AG04449 (cell line): ENCODE measurements at regions not wholly inside any gene's neighbourhood (a gene's known extent, or its start where the extent isn't known, plus 50 kb on each side); places are given as distances from the start of the nearest gene placed in this dataset.

Source experiments
- CTCF ChIA-PET: fragments of 350-600 bp; formaldehyde crosslinking; extraction: SDS; loops from one replicate; lab custom pipeline; 2021; ENCODE audit warnings: antibody characterized with exemption; lab: Yijun Ruan, JAX
- POLR2A ChIA-PET: fragments of 400-600, 350-600 bp; formaldehyde crosslinking; extraction: SDS; loops from one replicate; lab custom pipeline; 2020; ENCODE audit warnings: antibody characterized with exemption, inconsistent platforms; lab: Yijun Ruan, JAX
- DNase-seq: peaks from one replicate; pipeline ENCODE4 v3.0.0-alpha.2; 2010; ENCODE audit warnings: low read depth, low spot score
- H3K4me3 ChIP-seq: 2 replicates; pipeline ENCODE4 v1.5.1; 2011; ENCODE audit warnings: low read depth, mild to moderate bottlenecking, control low read depth, low read length
- CTCF ChIP-seq: IDR thresholded peaks from one replicate; pipeline ENCODE4 v1.5.1; 2011; ENCODE audit warnings: mild to moderate bottlenecking, moderate library complexity, low read length, control low read depth, inconsistent platforms; ENCODE audit not compliant: insufficient read depth; ENCODE audit errors: missing control alignments

- no peak for DNase-seq
- no peak for TF ChIP-seq CTCF
- POLR2A ChIA-PET = no interaction called here
- CTCF ChIA-PET = interaction anchor here (2.4 kb wide), 1 partner anchor 11 kb away, joined by 17 read pairs; no protein-coding TSS in a partner anchor
- H3K4me3 ChIP-seq = no peak overlapping the region
Measured at GRCh38 chr14:71538288-71538687, 393.9 kb upstream of the RGS6 start.

GRCh38 chr14:71538938-71539649 lies 393.1 kb upstream of the RGS6 start:
- POLR2A ChIA-PET = no interaction called here
- no peak overlapping the region for H3K4me3 ChIP-seq
- no peak for DNase-seq
- TF ChIP-seq CTCF = no peak
- CTCF ChIA-PET = interaction anchor here (0.9 to 2.4 kb wide), 4 partner anchors 11 to 217 kb away, joined by 3 to 17 read pairs (median 4); no protein-coding TSS in a partner anchor

GRCh38 chr14:71539650-71540285 lies 392.5 kb upstream of the RGS6 start:
- no peak for DNase-seq
- CTCF ChIA-PET = interaction anchor here (0.9 to 2.4 kb wide), 4 partner anchors 11 to 218 kb away, joined by 3 to 17 read pairs (median 4); no protein-coding TSS in a partner anchor
- POLR2A ChIA-PET = no interaction called here
- no peak for TF ChIP-seq CTCF
- no peak overlapping the region for H3K4me3 ChIP-seq

- no peak overlapping the region for H3K4me3 ChIP-seq
- TF ChIP-seq CTCF = no peak
- DNase-seq = no peak
- POLR2A ChIA-PET = interaction anchor here (0.5 to 1.0 kb wide), 2 partner anchors 11 to 176 kb away, joined by 3 to 4 read pairs; no protein-coding TSS in a partner anchor
- CTCF ChIA-PET = interaction anchor here (0.9 to 1.3 kb wide), 3 partner anchors 13 to 179 kb away, joined by 3 read pairs; no protein-coding TSS in a partner anchor
Measured at GRCh38 chr14:71541271-71541670, 391.0 kb upstream of the RGS6 start.

- ChIA-PET POLR2A (interaction anchor here (1.0 kb wide), 1 partner anchor 10 kb away, joined by 4 read pairs; no protein-coding TSS in a partner anchor), CTCF (interaction anchor here (0.9 to 1.3 kb wide), 2 partner anchors 13 to 16 kb away, joined by 3 read pairs; no protein-coding TSS in a partner anchor)
- H3K4me3 ChIP-seq = no peak overlapping the region
- DNase-seq = no peak
- no peak for TF ChIP-seq CTCF
Measured at GRCh38 chr14:71541973-71542690, 390.1 kb upstream of the RGS6 start.
